Activated CD8-positive, alpha-beta T cell treated with anti-CD3 and anti-CD28 coated beads for 36 hours (primary cell): ENCODE measurements at regions not wholly inside any gene's neighbourhood (a gene's known extent, or its start where the extent isn't known, plus 50 kb on each side); places are given as distances from the start of the nearest gene placed in this dataset.

Source experiments
- ATAC-seq: fragments of 200-7000 bp; cut with Tn5 transposase; one replicate; pipeline ENCODE4 v1.10.0; 2021; ENCODE audit warnings: mild to moderate bottlenecking, moderate library complexity
- CTCF ChIA-PET: fragments of 350-600 bp; sonication (Branson Sonifier 250); formaldehyde crosslinking; loops from one replicate; lab custom pipeline; 2021; ENCODE audit warnings: antibody characterized with exemption; lab: Charles Lee
- POLR2A ChIA-PET: fragments of 350-600 bp; sonication (Branson Sonifier 250); formaldehyde crosslinking; loops from one replicate; lab custom pipeline; 2021; ENCODE audit warnings: antibody characterized with exemption; lab: Charles Lee
- DNase-seq: peaks from one replicate; pipeline ENCODE4 v3.0.0-alpha.2; 2020
- H3K27ac Mint-ChIP-seq: one replicate; pipeline ENCODE4 v1.8.0; 2021; ENCODE audit warnings: mild to moderate bottlenecking, mixed read lengths
- H3K27me3 Mint-ChIP-seq: one replicate; pipeline ENCODE4 v1.8.0; 2021; ENCODE audit warnings: mixed read lengths
- H3K36me3 Mint-ChIP-seq: one replicate; pipeline ENCODE4 v1.8.0; 2021; ENCODE audit warnings: low read depth, mixed read lengths
- H3K4me1 Mint-ChIP-seq: one replicate; pipeline ENCODE4 v1.8.0; 2021; ENCODE audit warnings: low read depth, mixed read lengths
- H3K4me3 Mint-ChIP-seq: one replicate; pipeline ENCODE4 v1.8.0; 2021; ENCODE audit warnings: mild to moderate bottlenecking, moderate library complexity, mixed read lengths
- H3K9me3 Mint-ChIP-seq: one replicate; pipeline ENCODE4 v1.8.0; 2021; ENCODE audit warnings: mixed read lengths
- intact Hi-C: fragments of 100-400 bp; cut with micrococcal nuclease; formaldehyde crosslinking; loops from one replicate; pipeline ENCODE4 v1.10.0; 2022
- TF ChIP-seq, protein P1 (sequence below): fragments of 200-600 bp; IDR thresholded peaks from one replicate; pipeline ENCODE4 v1.8.0; 2022; ENCODE audit warnings: antibody characterized with exemption, mild to moderate bottlenecking

DNA sequence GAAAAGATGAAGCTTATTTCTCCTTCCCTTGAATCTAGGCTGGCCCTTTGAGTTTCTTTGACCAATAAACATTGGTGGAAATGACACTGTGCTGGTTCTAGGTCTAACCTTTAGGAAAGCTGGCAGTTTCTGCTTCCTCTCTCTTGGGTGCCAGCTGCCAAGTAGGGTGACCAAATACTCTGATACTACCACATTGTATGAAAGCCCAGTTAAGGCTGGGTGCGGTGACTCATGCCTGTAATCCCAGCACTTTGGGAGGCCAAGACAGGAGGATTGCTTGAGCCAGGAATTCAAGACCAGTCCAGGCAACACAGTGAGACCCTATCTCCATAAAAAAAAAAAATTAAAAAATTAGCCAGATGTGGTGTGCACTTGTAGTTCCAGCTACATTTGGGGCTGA, 320.7 kb downstream of the ZNF621 start:
- POLR2A ChIA-PET = no interaction called here
- Mint-ChIP-seq H3K27ac (no peak overlapping the region), H3K9me3 (no peaks in the 10 kb centered on the region), H3K4me3 (no peak overlapping the region), H3K36me3 (no peaks in the 10 kb centered on the region), H3K4me1 (no peaks in the 10 kb centered on the region), H3K27me3 (no peaks in the 10 kb centered on the region)
- TF ChIP-seq, protein P1, sequence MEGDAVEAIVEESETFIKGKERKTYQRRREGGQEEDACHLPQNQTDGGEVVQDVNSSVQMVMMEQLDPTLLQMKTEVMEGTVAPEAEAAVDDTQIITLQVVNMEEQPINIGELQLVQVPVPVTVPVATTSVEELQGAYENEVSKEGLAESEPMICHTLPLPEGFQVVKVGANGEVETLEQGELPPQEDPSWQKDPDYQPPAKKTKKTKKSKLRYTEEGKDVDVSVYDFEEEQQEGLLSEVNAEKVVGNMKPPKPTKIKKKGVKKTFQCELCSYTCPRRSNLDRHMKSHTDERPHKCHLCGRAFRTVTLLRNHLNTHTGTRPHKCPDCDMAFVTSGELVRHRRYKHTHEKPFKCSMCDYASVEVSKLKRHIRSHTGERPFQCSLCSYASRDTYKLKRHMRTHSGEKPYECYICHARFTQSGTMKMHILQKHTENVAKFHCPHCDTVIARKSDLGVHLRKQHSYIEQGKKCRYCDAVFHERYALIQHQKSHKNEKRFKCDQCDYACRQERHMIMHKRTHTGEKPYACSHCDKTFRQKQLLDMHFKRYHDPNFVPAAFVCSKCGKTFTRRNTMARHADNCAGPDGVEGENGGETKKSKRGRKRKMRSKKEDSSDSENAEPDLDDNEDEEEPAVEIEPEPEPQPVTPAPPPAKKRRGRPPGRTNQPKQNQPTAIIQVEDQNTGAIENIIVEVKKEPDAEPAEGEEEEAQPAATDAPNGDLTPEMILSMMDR = no peak
- DNase-seq (no peak), ATAC-seq (no peak)
- intact Hi-C loops = no loop called here
- CTCF ChIA-PET = no interaction called here

DNA sequence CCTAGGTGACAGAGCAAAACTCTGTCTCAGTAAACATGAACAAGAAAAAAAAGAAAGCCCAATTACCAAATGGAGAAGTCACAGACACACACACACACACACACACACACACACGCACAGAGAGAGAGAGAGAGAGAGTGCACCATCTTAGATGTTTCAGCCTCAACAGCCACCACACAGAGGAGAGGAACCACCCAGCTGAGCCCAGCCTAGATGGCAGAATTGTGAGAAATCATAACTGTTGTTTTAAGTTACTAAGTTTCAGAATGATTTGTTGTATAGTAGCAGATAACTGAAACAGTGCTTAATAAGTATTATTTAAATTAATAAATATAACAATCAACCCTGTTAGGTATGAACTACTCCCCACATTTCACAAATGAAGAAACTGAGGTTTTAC, 321.2 kb downstream of the ZNF621 start:
- intact Hi-C loops = no loop called here
- no peak overlapping the region for H3K4me3 Mint-ChIP-seq
- DNase-seq (no peak), ATAC-seq (no peak)
- no peaks in the 10 kb centered on the region for H3K36me3 Mint-ChIP-seq
- ChIA-PET POLR2A (no interaction called here), CTCF (no interaction called here)
- no peaks in the 10 kb centered on the region for H3K9me3 Mint-ChIP-seq
- H3K27me3 Mint-ChIP-seq = no peaks in the 10 kb centered on the region
- no peaks in the 10 kb centered on the region for H3K4me1 Mint-ChIP-seq
- TF ChIP-seq, protein P1 = no peak
- no peak overlapping the region for H3K27ac Mint-ChIP-seq

DNA sequence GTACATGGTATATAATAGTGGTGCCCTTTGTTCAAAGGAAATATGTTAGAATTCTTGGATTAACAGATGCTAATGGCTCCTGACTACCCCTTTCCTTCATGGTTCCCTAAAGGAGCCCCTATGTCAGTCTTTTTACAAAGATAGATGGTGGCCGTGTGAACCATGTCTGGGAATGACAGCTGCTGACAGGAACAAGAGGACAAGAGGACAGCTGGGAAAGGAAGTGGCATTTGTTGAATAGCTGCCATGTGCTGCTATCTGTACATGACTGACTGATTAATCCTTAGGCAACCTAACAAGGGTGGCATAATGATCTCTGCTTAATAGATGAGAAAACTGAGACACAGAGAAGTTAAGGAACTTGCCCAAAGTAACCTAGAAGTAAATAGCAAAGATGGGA, 321.7 kb downstream of the ZNF621 start:
- no peak overlapping the region for H3K4me3 Mint-ChIP-seq
- intact Hi-C loops = no loop called here
- POLR2A ChIA-PET = no interaction called here
- H3K9me3 Mint-ChIP-seq = no peaks in the 10 kb centered on the region
- ATAC-seq = no peak
- no peak overlapping the region for H3K27ac Mint-ChIP-seq
- H3K4me1 Mint-ChIP-seq = no peaks in the 10 kb centered on the region
- no peaks in the 10 kb centered on the region for H3K36me3 Mint-ChIP-seq
- TF ChIP-seq, protein P1 = no peak
- DNase-seq = no peak
- H3K27me3 Mint-ChIP-seq = no peaks in the 10 kb centered on the region
- CTCF ChIA-PET = no interaction called here

- POLR2A ChIA-PET = no interaction called here
- intact Hi-C loops = no loop called here
- Mint-ChIP-seq H3K27me3 (no peaks in the 10 kb centered on the region), H3K4me3 (no peak overlapping the region), H3K36me3 (no peaks in the 10 kb centered on the region), H3K9me3 (no peaks in the 10 kb centered on the region), H3K27ac (no peak overlapping the region), H3K4me1 (no peaks in the 10 kb centered on the region)
- DNase-seq (no peak), ATAC-seq (no peak)
- CTCF ChIA-PET = no interaction called here
- TF ChIP-seq, protein P1 = no peak
These were observed 322.8 kb downstream of the ZNF621 start for GRCh38 chr3:40847551-40847992.

GRCh38 chr3:40848421-40848820, 323.7 kb downstream of the ZNF621 start:
- ATAC-seq = no peak
- no peaks in the 10 kb centered on the region for H3K36me3 Mint-ChIP-seq
- TF ChIP-seq, protein P1 = no peak
- CTCF ChIA-PET = no interaction called here
- no peak for DNase-seq
- no peak overlapping the region for H3K4me3 Mint-ChIP-seq
- no peaks in the 10 kb centered on the region for H3K9me3 Mint-ChIP-seq
- POLR2A ChIA-PET = no interaction called here
- H3K27ac Mint-ChIP-seq = no peak overlapping the region
- H3K4me1 Mint-ChIP-seq = no peaks in the 10 kb centered on the region
- no peaks in the 10 kb centered on the region for H3K27me3 Mint-ChIP-seq
- intact Hi-C loops = no loop called here
